DND-41 (cell line): ENCODE measurements at regions not wholly inside any gene's neighbourhood (a gene's known extent, or its start where the extent isn't known, plus 50 kb on each side); places are given as distances from the start of the nearest gene placed in this dataset.

Experiments used
- ATAC-seq: fragments of 200-7000 bp; cut with Tn5 transposase; 3 replicates; pipeline ENCODE4 v1.9.1; 2021; ENCODE audit warnings: low read depth; ENCODE audit not compliant: insufficient read depth
- DNase-seq: peaks from one replicate; pipeline ENCODE4 v3.0.0-alpha.2; 2020
- H2AFZ ChIP-seq: 2 replicates; pipeline ENCODE4 v1.6.0; 2012; ENCODE audit warnings: low read depth, low read length
- H3K27ac ChIP-seq: 2 replicates; pipeline ENCODE4 v1.5.1; 2012; ENCODE audit warnings: low read length, inconsistent platforms
- H3K27me3 ChIP-seq: fragments of 200-600 bp; sonication (generic); 2 replicates; pipeline ENCODE4 v1.6.0; 2012; ENCODE audit warnings: low read length, mild to moderate bottlenecking, inconsistent platforms; ENCODE audit not compliant: insufficient read depth, poor library complexity
- H3K36me3 ChIP-seq: 2 replicates; pipeline ENCODE4 v1.5.1; 2012; ENCODE audit warnings: low read length, inconsistent platforms; ENCODE audit not compliant: insufficient read depth
- H3K4me1 ChIP-seq: 2 replicates; pipeline ENCODE4 v1.5.1; 2012; ENCODE audit warnings: mild to moderate bottlenecking, low read length; ENCODE audit not compliant: insufficient read depth
- H3K4me2 ChIP-seq: 2 replicates; pipeline ENCODE4 v1.6.0; 2012; ENCODE audit warnings: mild to moderate bottlenecking, moderate library complexity, low read length, inconsistent platforms; ENCODE audit not compliant: insufficient read depth
- H3K4me3 ChIP-seq, 2 experiments: fragments of 200-600 bp in 1 of 2; shearing (Covaris generic) in 1 of 2; 2 replicates each; pipeline ENCODE4 v1.5.1; 2012 to 2016; ENCODE audit warnings: inconsistent platforms in 2 of 2, low read length in 2 of 2, mild to moderate bottlenecking in 2 of 2, low read depth in 1 of 2, moderate library complexity in 1 of 2
- H3K79me2 ChIP-seq: 2 replicates; pipeline ENCODE4 v1.6.0; 2012; ENCODE audit warnings: low read length, inconsistent platforms; ENCODE audit not compliant: insufficient read depth
- H3K9ac ChIP-seq: 2 replicates; pipeline ENCODE4 v1.6.0; 2012; ENCODE audit warnings: low read depth, mild to moderate bottlenecking, inconsistent platforms, low read length, moderate library complexity
- H3K9me3 ChIP-seq: 2 replicates; pipeline ENCODE4 v1.5.1; 2012; ENCODE audit warnings: low read length, moderate library complexity, mild to moderate bottlenecking, inconsistent platforms; ENCODE audit not compliant: insufficient read depth, severe bottlenecking
- H4K20me1 ChIP-seq: 2 replicates; pipeline ENCODE4 v1.6.0; 2012; ENCODE audit warnings: low read length; ENCODE audit not compliant: insufficient read depth
- EZH2 ChIP-seq: IDR thresholded peaks from 3 replicates; pipeline ENCODE4 v1.6.1; 2012; ENCODE audit warnings: borderline replicate concordance, low read depth, mild to moderate bottlenecking, moderate library complexity, low read length, inconsistent platforms; ENCODE audit not compliant: severe bottlenecking
- TF ChIP-seq, protein P1 (sequence below): IDR thresholded peaks from 2 replicates; pipeline ENCODE4 v1.5.1; 2012; ENCODE audit warnings: borderline replicate concordance, low read length, moderate library complexity, mild to moderate bottlenecking; ENCODE audit not compliant: poor library complexity, severe bottlenecking; ENCODE audit errors: extremely low read depth

DNA sequence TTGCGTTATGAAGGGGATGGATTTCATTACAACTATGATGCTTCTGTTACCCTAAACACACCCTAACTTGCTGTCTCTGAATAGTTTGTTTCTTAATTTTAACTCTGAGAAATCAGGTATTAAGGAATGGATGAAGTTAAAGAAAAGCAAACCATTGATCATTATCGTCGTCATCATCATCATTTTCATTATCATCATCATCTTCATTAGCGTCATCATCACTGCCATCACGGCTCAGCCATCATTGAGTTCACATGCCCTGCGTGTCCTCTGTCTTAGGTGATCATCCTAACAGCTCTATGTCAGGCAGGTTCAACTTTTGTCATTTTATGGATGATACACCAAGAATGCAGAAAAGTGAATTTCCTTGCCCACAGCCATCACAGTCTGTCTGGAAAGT, 477.5 kb upstream of the EEF2KMT start:
- no peaks in the 10 kb centered on the region for H3K4me1 ChIP-seq
- no peak for TF ChIP-seq EZH2
- TF ChIP-seq, protein P1, sequence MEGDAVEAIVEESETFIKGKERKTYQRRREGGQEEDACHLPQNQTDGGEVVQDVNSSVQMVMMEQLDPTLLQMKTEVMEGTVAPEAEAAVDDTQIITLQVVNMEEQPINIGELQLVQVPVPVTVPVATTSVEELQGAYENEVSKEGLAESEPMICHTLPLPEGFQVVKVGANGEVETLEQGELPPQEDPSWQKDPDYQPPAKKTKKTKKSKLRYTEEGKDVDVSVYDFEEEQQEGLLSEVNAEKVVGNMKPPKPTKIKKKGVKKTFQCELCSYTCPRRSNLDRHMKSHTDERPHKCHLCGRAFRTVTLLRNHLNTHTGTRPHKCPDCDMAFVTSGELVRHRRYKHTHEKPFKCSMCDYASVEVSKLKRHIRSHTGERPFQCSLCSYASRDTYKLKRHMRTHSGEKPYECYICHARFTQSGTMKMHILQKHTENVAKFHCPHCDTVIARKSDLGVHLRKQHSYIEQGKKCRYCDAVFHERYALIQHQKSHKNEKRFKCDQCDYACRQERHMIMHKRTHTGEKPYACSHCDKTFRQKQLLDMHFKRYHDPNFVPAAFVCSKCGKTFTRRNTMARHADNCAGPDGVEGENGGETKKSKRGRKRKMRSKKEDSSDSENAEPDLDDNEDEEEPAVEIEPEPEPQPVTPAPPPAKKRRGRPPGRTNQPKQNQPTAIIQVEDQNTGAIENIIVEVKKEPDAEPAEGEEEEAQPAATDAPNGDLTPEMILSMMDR, result no peak

DNA sequence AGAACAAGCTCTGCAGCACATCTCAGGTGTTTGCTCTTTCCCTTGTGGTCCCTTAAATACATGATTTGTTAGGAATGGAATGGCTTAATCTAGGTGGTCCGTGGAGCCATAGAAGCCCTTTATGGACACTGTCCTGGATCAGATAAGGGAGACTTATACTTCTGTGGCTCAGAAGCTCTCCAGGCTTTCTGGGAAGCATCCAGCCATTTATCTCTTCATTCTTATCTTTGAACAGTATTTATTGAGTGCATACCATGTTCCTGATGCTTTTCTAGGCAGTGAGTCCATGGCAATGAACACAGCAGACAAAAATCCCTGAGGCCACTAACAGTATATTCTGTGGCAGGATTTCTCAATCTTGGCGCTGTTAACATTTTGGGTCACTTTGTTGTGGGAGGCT, 474.5 kb upstream of the EEF2KMT start:
- Histone ChIP-seq H3K4me2 (no peak overlapping the region), H3K79me2 (no peaks in the 10 kb centered on the region), H3K27me3 (peaks cover 4% of the 10 kb centered on the region), H4K20me1 (no peaks in the 10 kb centered on the region), H3K9me3 (no peaks in the 10 kb centered on the region), H3K27ac (no peak overlapping the region), H2AFZ (no peak overlapping the region), H3K9ac (no peak overlapping the region), H3K4me1 (no peaks in the 10 kb centered on the region), H3K4me3 (no peak overlapping the region), H3K36me3 (no peaks in the 10 kb centered on the region)
- DNase-seq, result no peak
- no peak for TF ChIP-seq EZH2
- TF ChIP-seq, protein P1, result no peak
- no peak for ATAC-seq

More for the DNA sequence above, 477.5 kb upstream of the EEF2KMT start:
- Histone ChIP-seq H4K20me1 (no peaks in the 10 kb centered on the region; the same call in 1 of the 2 replicates), H3K79me2 (no peaks in the 10 kb centered on the region), H3K27me3 (peaks cover 4% of the 10 kb centered on the region), H3K4me3 (no peak overlapping the region), H3K9ac (no peak overlapping the region), H3K4me2 (no peak overlapping the region), H2AFZ (no peak overlapping the region), H3K27ac (no peak overlapping the region), H3K36me3 (no peaks in the 10 kb centered on the region), H3K9me3 (no peaks in the 10 kb centered on the region)
- DNase-seq, result no peak
- no peak for ATAC-seq

DNA sequence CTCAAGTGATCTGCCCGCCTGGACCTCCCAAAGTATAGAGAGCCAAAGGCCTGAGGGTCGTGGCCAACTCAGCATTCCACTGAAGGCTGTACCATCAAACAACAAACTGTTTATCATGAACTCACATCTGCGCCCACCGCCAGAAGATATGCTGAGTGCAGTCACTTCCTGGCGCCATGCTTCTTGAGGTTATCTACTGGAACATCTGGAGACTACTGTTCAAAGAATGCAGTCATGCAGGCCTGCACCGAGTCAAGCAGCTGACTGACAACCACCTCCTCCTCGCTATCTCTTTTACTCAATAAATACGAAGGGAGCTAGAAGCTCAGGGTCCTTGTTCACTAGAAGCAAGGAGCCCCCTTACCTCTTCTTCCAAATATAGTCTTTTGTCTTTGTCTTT, 473.9 kb upstream of the EEF2KMT start:
- Histone ChIP-seq H3K27ac (no peak overlapping the region), H2AFZ (no peak overlapping the region), H3K36me3 (no peaks in the 10 kb centered on the region), H4K20me1 (no peaks in the 10 kb centered on the region), H3K4me2 (no peak overlapping the region), H3K4me3 (no peak overlapping the region), H3K9ac (no peak overlapping the region), H3K27me3 (peaks cover 4% of the 10 kb centered on the region), H3K4me1 (no peaks in the 10 kb centered on the region), H3K79me2 (no peaks in the 10 kb centered on the region), H3K9me3 (no peaks in the 10 kb centered on the region)
- TF ChIP-seq, protein P1, result no peak
- TF ChIP-seq EZH2, result no peak
- no peak for DNase-seq
- no peak for ATAC-seq

DNA sequence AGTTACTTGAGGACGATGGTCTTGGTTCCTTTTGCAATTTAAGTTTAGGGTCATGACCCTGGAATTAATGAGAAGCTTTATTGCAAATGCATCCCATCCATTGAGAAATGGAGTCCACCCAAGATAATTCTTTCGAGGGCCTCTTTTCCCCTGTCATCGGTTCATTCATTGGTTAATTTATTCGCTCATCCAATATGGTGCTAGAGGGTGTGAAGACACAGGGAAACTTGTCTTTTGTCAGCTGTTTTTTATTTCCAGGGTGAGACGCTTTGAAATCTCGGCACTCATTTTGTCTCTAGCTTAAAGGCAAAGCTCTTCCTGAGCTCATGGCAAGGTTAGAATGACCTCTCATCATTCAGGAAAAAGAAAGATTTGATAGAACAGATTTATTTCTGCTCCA, 464.2 kb upstream of the EEF2KMT start:
- no peak for DNase-seq
- no peak for TF ChIP-seq EZH2
- TF ChIP-seq, protein P1, result no peak
- Histone ChIP-seq H2AFZ (no peak overlapping the region), H3K79me2 (no peaks in the 10 kb centered on the region), H4K20me1 (no peaks in the 10 kb centered on the region), H3K36me3 (no peaks in the 10 kb centered on the region), H3K27me3 (no peaks in the 10 kb centered on the region), H3K4me2 (no peak overlapping the region), H3K27ac (no peak overlapping the region), H3K4me1 (no peaks in the 10 kb centered on the region), H3K9ac (no peak overlapping the region), H3K9me3 (no peaks in the 10 kb centered on the region), H3K4me3 (no peak overlapping the region)
- no peak for ATAC-seq
